ENCODE measurements at regions not wholly inside any gene's neighbourhood (a gene's known extent, or its start where the extent isn't known, plus 50 kb on each side); places are given as distances from the start of the nearest gene placed in this dataset.
"Not testable (repeated sequence)": the region's sequence is repeated elsewhere in the genome, so short reads cannot be mapped to it uniquely, and the experiment has no call there.

DNA sequence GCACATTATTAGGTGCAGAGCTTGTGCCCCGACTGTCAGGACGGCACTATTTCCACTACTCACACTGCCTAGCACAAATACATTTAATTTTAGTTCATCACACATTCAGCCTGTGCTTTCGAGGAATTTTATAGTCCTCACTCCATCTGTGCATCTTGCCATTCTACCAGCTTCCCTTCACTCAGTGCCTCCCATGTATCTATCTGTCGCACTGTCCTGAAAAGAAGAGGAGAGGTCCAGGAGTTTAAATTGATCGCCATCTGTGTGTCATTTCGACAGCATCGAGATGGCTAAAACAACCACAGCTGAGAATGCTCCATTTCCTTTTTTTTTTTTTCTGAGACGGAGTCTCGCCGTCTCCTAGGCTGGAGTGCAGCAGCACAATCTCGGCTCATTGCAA, 97.6 kb upstream of the FOXN3 start:
- DNase-seq: no peak

GRCh38 chr14:89509891-89510290, 92.9 kb upstream of the FOXN3 start:
- DNase-seq: no peak

GRCh38 chr14:89508863-89509262, 91.8 kb upstream of the FOXN3 start:
- DNase-seq: no peak

- no peak for DNase-seq
Measured at GRCh38 chr14:89507926-89508460, 91.0 kb upstream of the FOXN3 start.

- no peak for DNase-seq
Measured at GRCh38 chr14:89507521-89507920, 90.5 kb upstream of the FOXN3 start.

- DNase-seq: not testable (repeated sequence)
Measured at GRCh38 chr14:89506891-89507452, 89.9 kb upstream of the FOXN3 start.

GRCh38 chr14:89504602-89505313, 87.7 kb upstream of the FOXN3 start:
- DNase-seq: no peak

DNA sequence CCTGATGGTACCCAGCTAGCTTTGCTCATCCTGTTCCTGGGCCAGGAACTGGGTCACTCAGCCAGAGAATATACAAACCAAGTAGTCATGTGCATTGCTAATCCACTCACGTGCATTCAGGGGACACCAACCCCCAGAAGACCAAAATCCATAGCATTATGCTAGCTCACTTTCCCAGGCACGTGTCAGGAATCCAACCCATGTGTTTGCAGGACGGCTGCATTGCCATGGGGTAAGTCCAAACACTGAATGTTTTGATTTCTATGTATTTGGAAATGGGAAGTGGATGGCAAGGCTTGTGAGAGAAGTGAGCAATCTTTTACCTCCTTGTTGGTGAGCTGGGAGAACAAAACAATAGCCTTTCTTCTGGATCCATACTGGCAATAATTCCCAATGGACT, 87.1 kb upstream of the FOXN3 start:
- DNase-seq: no peak

DNA sequence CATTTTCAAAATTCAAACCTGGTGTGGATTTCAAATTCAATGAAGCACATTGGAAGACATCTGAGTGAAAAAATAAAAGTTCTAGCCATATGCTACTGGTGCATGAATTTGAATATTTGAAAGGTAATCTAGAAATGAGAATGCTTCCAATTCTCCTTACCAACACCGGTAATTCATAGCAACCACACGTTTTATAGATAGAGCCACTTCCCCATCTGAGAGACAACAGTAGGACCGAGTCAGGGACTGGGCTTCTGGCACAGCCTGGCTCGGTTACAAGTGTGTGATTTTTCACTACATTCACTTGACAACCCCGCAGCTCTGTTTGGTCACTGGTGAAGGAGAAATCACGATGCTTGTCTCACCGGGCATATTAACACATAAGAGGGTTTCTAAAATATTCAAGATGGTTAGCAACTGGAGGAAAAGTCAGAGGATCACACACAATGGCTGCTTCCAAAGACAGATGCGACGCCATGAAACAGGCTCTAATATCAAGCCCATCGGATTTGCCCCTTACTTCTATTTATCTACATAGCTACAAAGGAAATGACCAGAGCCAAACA, 86.5 kb upstream of the FOXN3 start:
- DNase-seq: no peak

- DNase-seq: no peak
Measured at GRCh38 chr14:89502966-89503365, 85.9 kb upstream of the FOXN3 start.

DNA sequence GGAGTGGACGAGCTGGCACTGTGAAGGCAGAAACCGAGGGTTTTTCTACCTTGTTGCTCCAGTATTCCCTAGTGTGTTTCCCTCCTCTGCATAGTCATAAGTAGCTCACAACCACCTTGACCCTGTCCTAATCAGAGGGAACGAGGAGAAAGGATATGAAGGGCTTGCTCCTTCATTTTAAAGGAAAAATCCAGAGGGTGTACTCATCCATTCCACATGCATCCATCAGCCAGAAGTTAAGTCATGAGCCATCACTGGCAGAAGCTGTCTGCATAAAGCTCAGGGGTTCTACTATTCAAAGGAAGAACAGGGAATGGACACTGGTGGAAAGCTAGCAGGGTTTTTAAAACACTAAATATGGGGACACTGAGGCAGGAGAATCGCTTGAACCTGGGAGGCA, 84.3 kb upstream of the FOXN3 start:
- DNase-seq: no peak

GRCh38 chr14:89500303-89500702, 83.3 kb upstream of the FOXN3 start:
- DNase-seq: no peak

DNA sequence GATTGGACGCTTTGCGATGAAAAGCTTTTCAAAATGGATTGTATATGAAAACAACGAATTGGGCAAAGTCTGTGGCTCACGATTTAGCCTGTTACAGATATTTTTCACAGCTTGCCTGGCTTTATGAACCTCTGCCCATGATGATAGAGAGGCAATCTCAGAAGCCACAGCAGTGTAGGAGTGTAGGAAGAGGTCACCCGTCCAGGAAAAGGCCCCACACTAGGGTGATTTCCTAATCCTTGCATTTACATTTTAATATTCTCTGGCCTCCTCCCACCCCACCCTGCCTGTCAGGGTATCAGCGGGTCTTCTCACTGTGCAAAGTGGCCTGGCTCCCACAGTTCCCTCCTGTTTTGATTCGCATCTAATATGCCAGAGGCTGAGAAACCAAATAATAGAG, 81.8 kb upstream of the FOXN3 start:
- DNase-seq: no peak

- no peak for DNase-seq
Measured at GRCh38 chr14:89495718-89496117, 78.7 kb upstream of the FOXN3 start.

DNA sequence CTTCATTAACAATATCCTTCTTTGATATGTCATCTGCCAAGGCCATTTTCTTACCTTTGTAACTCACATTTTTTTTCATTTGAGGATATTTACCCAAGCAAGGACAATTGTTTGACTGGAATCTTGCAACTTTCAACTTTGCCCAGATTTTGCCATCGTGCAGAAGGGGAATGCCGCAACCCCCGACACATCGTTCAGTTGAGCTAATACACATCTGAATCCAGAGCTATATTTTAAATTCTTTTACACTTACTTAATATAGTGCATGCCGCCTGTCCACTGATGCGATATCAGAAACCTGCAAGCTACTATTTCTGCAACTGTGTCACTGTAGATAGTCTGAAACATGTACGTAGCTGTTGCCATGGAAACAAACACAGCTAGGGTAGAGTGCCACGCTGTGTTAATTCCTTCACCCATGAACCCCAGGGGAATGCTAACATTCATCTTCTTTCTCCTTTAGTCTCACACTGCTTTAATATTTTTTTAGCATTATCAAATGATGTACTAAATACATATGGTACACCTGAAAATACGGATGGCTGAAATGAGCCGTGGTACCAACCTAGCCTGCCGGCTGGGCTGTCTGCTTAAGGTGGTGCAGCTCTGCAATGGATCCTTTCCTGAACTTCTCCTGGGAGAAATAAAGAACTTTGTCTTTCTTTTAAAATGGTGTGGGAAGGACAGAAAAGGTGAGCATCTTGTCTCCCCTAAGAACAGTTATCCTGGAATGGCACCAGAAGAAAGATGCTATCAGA, 77.0 kb upstream of the FOXN3 start:
- no peak for DNase-seq

DNA sequence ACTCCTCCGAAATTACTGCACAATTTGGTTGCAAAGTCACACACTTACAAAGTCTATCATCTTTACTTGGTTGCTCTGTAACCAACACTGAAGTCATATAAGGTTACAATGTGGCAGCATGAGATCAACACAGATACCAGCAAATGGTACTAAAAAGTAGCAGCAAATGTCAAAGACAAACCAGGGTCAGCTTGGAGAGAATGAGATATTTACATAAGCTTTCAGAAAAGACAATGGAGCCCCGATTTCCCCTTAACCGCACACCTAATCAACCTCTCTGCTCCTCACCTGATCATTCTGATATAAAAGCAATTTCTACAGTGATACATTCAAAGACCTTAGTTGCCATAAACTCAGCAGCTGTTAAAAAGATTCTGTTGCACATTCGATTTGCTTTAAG, 76.4 kb upstream of the FOXN3 start:
- no peak for DNase-seq

DNA sequence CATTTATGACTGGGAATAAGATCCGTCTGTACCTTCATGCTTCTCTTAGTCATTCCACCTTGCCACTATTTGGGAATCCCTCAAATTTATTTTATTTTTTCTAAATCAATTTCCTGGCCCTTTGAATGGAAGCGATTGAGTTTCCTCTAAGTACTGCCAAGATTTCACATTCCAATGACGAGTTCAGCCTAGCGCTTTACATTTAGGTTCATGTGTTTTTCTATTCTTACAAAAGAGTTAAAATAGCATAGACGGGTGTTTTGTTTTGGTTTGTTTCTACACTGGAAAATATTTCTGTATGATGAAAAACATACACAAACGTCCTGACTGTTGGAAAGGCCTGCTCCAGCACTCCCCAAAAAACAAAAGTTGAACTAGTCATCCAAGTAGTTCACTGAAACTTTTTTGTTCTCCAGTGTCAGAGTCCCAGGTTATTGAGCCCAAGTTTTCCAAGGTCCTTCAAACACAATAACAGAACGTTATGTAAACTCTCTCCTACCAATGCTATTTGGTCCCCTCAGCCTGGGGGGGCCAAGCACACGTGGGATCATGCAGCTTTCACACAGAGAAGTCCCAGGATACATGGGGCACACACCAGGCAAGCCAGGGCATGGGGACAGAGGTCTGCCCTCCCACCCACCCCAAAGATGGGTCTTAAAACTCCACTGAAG, 74.8 kb upstream of the FOXN3 start:
- no peak for DNase-seq

- DNase-seq: no peak
Measured at GRCh38 chr14:89490466-89490865, 73.4 kb upstream of the FOXN3 start.

DNA sequence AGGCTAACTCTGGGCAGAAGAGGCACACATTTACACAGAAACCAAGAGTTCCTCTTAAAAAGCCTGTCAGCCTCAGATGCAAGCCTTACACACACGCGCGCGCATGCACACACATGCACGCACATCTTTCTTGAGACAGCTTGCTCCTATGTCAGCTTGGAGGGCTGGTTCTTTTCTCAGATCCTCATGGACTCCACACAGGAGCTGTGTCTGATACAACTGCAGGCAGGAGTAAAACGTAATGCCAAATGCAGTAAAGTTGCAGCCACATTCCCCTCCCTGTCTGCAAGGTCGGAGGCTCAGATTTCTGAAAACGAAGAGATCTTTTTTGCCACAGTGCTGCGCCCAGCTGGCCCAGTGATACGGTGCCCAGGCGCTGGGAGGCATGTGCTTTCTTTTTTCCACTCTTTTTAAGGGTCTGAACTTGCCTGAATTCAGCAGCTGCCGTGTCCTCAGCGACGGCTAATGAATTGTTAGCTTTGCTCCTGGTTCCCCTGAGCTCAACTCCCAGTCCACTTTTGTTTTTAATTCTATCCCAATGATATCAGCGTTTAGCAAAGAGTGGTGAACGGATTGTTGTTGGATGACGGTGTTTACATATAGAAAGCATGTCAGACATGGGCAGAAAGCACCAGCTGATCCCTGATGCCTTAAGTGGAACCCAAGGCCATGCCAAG, 72.9 kb upstream of the FOXN3 start:
- DNase-seq: no peak

DNA sequence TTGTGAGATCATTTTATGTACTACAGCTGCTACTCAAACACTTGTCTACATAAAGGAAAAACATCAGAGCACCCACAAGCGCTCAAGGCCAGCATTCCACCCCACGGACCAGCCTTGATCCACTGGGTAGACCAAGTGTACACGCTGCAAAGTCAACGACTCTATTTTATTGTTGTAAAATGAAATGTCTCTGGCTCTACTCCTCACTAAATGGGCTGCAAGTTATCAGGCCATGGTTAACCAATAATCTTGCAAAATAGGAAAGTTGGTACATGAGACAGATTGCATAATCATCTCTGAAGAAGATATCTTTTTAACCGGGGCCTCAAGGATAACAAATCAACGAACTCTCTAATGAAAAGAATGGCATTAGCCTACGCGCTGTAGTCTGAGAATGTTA, 69.9 kb upstream of the FOXN3 start:
- no peak for DNase-seq

DNA sequence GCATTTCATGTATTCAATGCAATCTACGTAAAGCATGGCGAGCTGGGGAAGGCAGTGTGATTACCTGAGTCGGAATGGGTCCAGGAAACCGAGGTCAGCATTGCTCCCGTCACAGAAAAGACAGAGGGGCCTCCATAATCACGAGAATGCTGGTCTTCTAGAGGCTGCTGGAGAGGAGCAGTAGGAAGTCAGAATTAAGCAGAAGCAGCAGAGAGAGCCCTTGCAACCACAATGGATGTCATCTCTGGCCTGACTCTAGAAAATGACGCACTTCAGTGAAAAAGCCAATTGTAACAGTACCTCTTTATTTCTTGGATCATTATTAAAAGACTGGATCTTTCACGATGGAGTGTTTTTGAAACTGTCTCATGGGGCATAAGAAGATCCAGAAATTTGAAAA, 69.5 kb upstream of the FOXN3 start:
- no peak for DNase-seq

DNA sequence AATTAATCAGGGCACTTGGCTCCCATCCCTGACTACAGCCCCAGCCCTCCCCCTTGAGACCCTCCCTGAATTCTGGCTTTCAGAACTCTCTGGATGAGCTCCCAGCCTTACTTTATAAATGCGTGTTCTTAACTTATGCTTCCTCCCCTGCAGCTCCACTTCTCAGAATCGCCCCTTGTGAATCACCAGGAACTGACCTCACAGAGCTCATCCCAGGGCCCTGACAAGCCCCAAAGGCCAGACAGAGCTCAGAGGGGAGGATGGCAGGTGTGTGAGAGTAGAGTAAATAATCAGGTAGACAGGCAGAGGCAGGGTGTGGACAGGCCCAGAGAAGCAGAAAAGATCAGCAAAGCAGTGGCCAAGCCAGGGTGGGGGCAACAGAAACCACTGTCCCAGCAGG, 68.2 kb upstream of the FOXN3 start:
- no peak for DNase-seq
